ENCODE measurements at regions not wholly inside any gene's neighbourhood (a gene's known extent, or its start where the extent isn't known, plus 50 kb on each side); places are given as distances from the start of the nearest gene placed in this dataset.

GRCh38 chr6:121020656-121021055 is 313.6 kb downstream of the TBC1D32 start:
- DNase-seq (ENCODE audit: low read depth): no peak
- no peak for TF ChIP-seq CTCF (IDR thresholded peaks at IDR 0.05; ENCODE audit: control insufficient read depth, insufficient read depth, low read depth, low read length, missing control alignments)
- H3K4me3 ChIP-seq (ENCODE audit: control insufficient read depth, low read depth, low read length): no peak overlapping the region

GRCh38 chr6:121008553-121008952 is 325.7 kb downstream of the TBC1D32 start:
- H3K4me3 ChIP-seq (ENCODE audit: control insufficient read depth, low read depth, low read length): no peak overlapping the region
- DNase-seq (ENCODE audit: low read depth): no peak
- no peak for TF ChIP-seq CTCF (IDR thresholded peaks at IDR 0.05; ENCODE audit: control insufficient read depth, insufficient read depth, low read depth, low read length, missing control alignments)

GRCh38 chr6:121006024-121006423 is 328.3 kb downstream of the TBC1D32 start:
- no peak for DNase-seq (ENCODE audit: low read depth)
- TF ChIP-seq CTCF (IDR thresholded peaks at IDR 0.05; ENCODE audit: control insufficient read depth, insufficient read depth, low read depth, low read length, missing control alignments): no peak

GRCh38 chr6:121000381-121000780 is 333.9 kb downstream of the TBC1D32 start:
- H3K4me3 ChIP-seq (ENCODE audit: control insufficient read depth, low read depth, low read length): no peak overlapping the region
- no peak for DNase-seq (ENCODE audit: low read depth)
- no peak for TF ChIP-seq CTCF (IDR thresholded peaks at IDR 0.05; ENCODE audit: control insufficient read depth, insufficient read depth, low read depth, low read length, missing control alignments)

More at GRCh38 chr6:121006024-121006423, 328.3 kb downstream of the TBC1D32 start:
- H3K4me3 ChIP-seq (ENCODE audit: control insufficient read depth, low read depth, low read length): no peak overlapping the region

GRCh38 chr6:120996340-120996739 is 337.9 kb downstream of the TBC1D32 start:
- TF ChIP-seq CTCF (IDR thresholded peaks at IDR 0.05; ENCODE audit: control insufficient read depth, insufficient read depth, low read depth, low read length, missing control alignments): no peak
- no peak overlapping the region for H3K4me3 ChIP-seq (ENCODE audit: control insufficient read depth, low read depth, low read length)
- DNase-seq (ENCODE audit: low read depth): no peak

- no peak for TF ChIP-seq CTCF (IDR thresholded peaks at IDR 0.05; ENCODE audit: control insufficient read depth, insufficient read depth, low read depth, low read length, missing control alignments)
- DNase-seq (ENCODE audit: low read depth): no peak
- H3K4me3 ChIP-seq (ENCODE audit: control insufficient read depth, low read depth, low read length): no peak overlapping the region
These were observed 339.7 kb downstream of the TBC1D32 start for GRCh38 chr6:120994573-120994967.
